Loucy (cell line): ENCODE measurements at regions not wholly inside any gene's neighbourhood (a gene's known extent, or its start where the extent isn't known, plus 50 kb on each side); places are given as distances from the start of the nearest gene placed in this dataset.
"Not testable (repeated sequence)": the region's sequence is repeated elsewhere in the genome, so short reads cannot be mapped to it uniquely, and the experiment has no call there.

Source experiments
- H2AFZ ChIP-seq: fragments of 200-600 bp; sonication (generic); 2 replicates; pipeline ENCODE4 v1.6.0; 2016; ENCODE audit warnings: antibody characterized with exemption, mild to moderate bottlenecking, low read length, moderate library complexity
- H3F3A ChIP-seq: fragments of 200-600 bp; 2 replicates; pipeline ENCODE4 v1.6.0; 2016; ENCODE audit warnings: antibody characterized with exemption, low read depth, mild to moderate bottlenecking
- H3K27me3 ChIP-seq: fragments of 200-600 bp; sonication (generic); 2 replicates; pipeline ENCODE4 v1.6.1; 2014; ENCODE audit warnings: low read length, mild to moderate bottlenecking; ENCODE audit not compliant: insufficient read depth, poor library complexity, severe bottlenecking
- H3K36me3 ChIP-seq: fragments of 200-600 bp; sonication (generic); 2 replicates; pipeline ENCODE4 v1.6.1; 2016; ENCODE audit warnings: low read length; ENCODE audit not compliant: insufficient read depth
- H3K4me1 ChIP-seq: fragments of 200-600 bp; sonication (generic); 2 replicates; pipeline ENCODE4 v1.5.1; 2014; ENCODE audit warnings: low read length, mild to moderate bottlenecking; ENCODE audit not compliant: insufficient read depth, poor library complexity, severe bottlenecking
- H3K4me2 ChIP-seq: fragments of 200-600 bp; sonication (generic); 2 replicates; pipeline ENCODE4 v1.6.0; 2014; ENCODE audit warnings: antibody characterized with exemption, low read length, low read depth, mild to moderate bottlenecking; ENCODE audit not compliant: poor library complexity, severe bottlenecking
- H3K4me3 ChIP-seq: fragments of 200-600 bp; sonication (generic); 2 replicates; pipeline ENCODE4 v1.5.1; 2014; ENCODE audit warnings: low read length, mild to moderate bottlenecking, mixed read lengths; ENCODE audit not compliant: poor library complexity, severe bottlenecking
- H3K79me2 ChIP-seq: fragments of 200-600 bp; sonication (generic); 2 replicates; pipeline ENCODE4 v1.6.1; 2014; ENCODE audit warnings: low read length; ENCODE audit not compliant: insufficient read depth
- H3K9ac ChIP-seq: fragments of 200-600 bp; sonication (generic); 2 replicates; pipeline ENCODE4 v1.6.0; 2014; ENCODE audit warnings: mild to moderate bottlenecking, low read depth, low read length, moderate library complexity; ENCODE audit not compliant: poor library complexity, severe bottlenecking
- H3K9me2 ChIP-seq: fragments of 200-600 bp; sonication (generic); replicated peaks from 2 replicates; pipeline ENCODE4 v1.6.1; 2016; ENCODE audit warnings: low read depth, low read length, mixed read lengths
- H3K9me3 ChIP-seq: fragments of 200-600 bp; sonication (generic); 2 replicates; pipeline ENCODE4 v1.6.1; 2014; ENCODE audit warnings: mild to moderate bottlenecking, antibody characterized with exemption, low read length, low read depth; ENCODE audit not compliant: insufficient read depth
- H4K20me1 ChIP-seq: fragments of 200-600 bp; sonication (generic); 2 replicates; pipeline ENCODE4 v1.6.0; 2014; ENCODE audit warnings: antibody characterized with exemption, low read length, mild to moderate bottlenecking; ENCODE audit not compliant: insufficient read depth, poor library complexity, severe bottlenecking
- EZH2phosphoT487 ChIP-seq: fragments of 200-600 bp; IDR thresholded peaks from 2 replicates; pipeline ENCODE4 v1.6.1; 2018; ENCODE audit warnings: antibody characterized with exemption, mild to moderate bottlenecking, moderate library complexity, borderline replicate concordance
- TF ChIP-seq, protein P1 (sequence below): fragments of 200-600 bp; sonication (generic); conservative IDR thresholded peaks from 2 replicates; pipeline ENCODE4 v1.5.1; 2014; ENCODE audit warnings: mild to moderate bottlenecking, antibody characterized with exemption, low read length

- H3K9ac ChIP-seq: no peak overlapping the region
- H4K20me1 ChIP-seq: no peaks in the 10 kb centered on the region
- H3K4me3 ChIP-seq: no peak overlapping the region
- TF ChIP-seq EZH2phosphoT487: no peak
- TF ChIP-seq, protein P1, sequence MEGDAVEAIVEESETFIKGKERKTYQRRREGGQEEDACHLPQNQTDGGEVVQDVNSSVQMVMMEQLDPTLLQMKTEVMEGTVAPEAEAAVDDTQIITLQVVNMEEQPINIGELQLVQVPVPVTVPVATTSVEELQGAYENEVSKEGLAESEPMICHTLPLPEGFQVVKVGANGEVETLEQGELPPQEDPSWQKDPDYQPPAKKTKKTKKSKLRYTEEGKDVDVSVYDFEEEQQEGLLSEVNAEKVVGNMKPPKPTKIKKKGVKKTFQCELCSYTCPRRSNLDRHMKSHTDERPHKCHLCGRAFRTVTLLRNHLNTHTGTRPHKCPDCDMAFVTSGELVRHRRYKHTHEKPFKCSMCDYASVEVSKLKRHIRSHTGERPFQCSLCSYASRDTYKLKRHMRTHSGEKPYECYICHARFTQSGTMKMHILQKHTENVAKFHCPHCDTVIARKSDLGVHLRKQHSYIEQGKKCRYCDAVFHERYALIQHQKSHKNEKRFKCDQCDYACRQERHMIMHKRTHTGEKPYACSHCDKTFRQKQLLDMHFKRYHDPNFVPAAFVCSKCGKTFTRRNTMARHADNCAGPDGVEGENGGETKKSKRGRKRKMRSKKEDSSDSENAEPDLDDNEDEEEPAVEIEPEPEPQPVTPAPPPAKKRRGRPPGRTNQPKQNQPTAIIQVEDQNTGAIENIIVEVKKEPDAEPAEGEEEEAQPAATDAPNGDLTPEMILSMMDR: no peak
- no peaks in the 10 kb centered on the region for H3K36me3 ChIP-seq
- H3F3A ChIP-seq: no peaks in the 10 kb centered on the region
- H3K27me3 ChIP-seq: no peaks in the 10 kb centered on the region
- no peak overlapping the region for H2AFZ ChIP-seq
- no peak overlapping the region for H3K4me2 ChIP-seq
- no peaks in the 10 kb centered on the region for H3K79me2 ChIP-seq
- no peaks in the 10 kb centered on the region for H3K9me3 ChIP-seq
- H3K9me2 ChIP-seq: no peaks in the 10 kb centered on the region
- H3K4me1 ChIP-seq: peaks cover 22% of the 10 kb centered on the region
Measured at GRCh38 chr22:19599626-19600243, 75.5 kb upstream of the CLDN5 start.

DNA sequence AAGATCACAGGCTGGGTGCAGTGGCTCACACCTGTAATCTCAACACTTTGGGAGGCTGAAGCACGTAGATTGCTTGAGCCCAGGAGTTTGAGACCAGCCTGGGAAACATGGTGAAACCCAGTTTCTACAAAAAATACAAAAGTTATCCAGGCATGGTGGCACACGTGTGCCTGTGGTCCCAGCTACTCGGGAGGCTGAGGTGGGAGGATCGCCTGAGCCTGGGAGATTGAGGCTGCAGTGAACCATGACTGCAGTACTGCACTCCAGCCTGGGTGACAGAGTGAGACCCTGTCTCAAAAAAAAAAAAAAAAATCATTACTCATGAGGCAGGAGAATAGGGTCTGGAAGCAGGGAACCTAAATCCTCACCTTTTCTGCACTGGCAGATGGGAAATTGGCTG, 79.1 kb upstream of the CLDN5 start:
- not testable (repeated sequence) for H3F3A ChIP-seq, H3K9ac ChIP-seq, H3K27me3 ChIP-seq, H3K4me2 ChIP-seq, H3K9me2 ChIP-seq, H4K20me1 ChIP-seq, H3K4me3 ChIP-seq, H3K79me2 ChIP-seq, H3K36me3 ChIP-seq, H3K9me3 ChIP-seq
- 0 out of 2 replicates have a peak overlapping the region, but pooled peaks have one; percentile 12 for H2AFZ ChIP-seq
- peaks cover 11% of the 10 kb centered on the region for H3K4me1 ChIP-seq

DNA sequence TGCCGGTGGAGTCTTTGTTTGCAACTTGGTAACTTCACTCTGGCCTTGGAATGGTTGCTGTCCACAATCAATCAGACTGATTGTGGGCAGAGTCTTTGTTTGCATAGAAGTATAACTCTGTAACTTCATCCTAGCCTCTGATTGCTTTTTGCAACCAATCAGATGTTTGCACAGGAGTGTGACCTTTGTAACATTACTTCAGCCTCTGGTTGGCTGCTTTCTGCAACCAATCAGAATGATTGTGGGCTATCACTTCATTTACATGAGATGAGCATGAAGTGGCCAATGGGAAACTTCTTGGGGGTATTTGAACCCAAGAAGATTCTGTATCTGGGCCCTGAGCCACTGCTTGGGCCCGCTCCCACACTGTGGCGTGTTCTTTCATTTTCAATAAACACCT, 79.6 kb upstream of the CLDN5 start:
- no peaks in the 10 kb centered on the region for H3F3A ChIP-seq
- no peaks in the 10 kb centered on the region for H3K27me3 ChIP-seq
- no peaks in the 10 kb centered on the region for H3K36me3 ChIP-seq
- no peaks in the 10 kb centered on the region for H3K9me3 ChIP-seq
- no peaks in the 10 kb centered on the region for H4K20me1 ChIP-seq
- H3K9ac ChIP-seq: no peak overlapping the region
- no peaks in the 10 kb centered on the region for H3K9me2 ChIP-seq
- no peak overlapping the region for H3K4me2 ChIP-seq
- H3K4me1 ChIP-seq: peaks cover 8% of the 10 kb centered on the region
- H2AFZ ChIP-seq: 0 out of 2 replicates have a peak overlapping the region, but pooled peaks have one; percentile 12
- TF ChIP-seq, protein P1: no peak
- no peak for TF ChIP-seq EZH2phosphoT487
- no peak overlapping the region for H3K4me3 ChIP-seq
- no peaks in the 10 kb centered on the region for H3K79me2 ChIP-seq

DNA sequence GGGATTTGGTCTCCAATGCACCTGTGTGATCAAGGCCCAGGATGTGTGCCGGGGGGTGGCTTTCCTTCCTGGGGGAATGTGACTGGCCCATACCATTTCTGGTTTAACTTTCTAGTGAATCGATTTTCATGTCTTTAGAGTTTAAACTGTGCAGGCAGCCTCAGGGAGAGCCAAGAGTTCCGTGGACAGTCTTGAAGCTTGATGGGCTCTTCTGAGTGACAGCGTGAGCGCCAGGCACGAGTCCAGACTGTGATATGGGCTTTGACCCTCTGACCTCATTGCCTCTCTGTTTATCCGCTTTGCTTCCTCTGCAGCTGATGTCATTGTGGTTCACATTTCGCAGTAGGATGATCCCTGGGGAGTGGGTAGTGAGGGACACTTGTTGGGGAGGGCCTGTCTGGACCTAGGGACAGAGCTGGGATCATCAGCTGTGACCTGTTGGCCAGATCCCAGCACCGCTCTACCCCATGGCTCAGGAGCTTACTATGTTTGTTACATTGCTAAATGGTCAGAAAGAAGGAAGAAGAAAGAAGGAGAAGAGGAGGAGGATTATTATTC, 80.6 kb upstream of the CLDN5 start:
- Histone ChIP-seq H3F3A (no peaks in the 10 kb centered on the region), H3K9me3 (no peaks in the 10 kb centered on the region), H3K4me1 (peaks cover 8% of the 10 kb centered on the region), H4K20me1 (no peaks in the 10 kb centered on the region), H2AFZ (no peak overlapping the region), H3K9me2 (no peaks in the 10 kb centered on the region), H3K4me2 (no peak overlapping the region), H3K79me2 (no peaks in the 10 kb centered on the region), H3K27me3 (no peaks in the 10 kb centered on the region), H3K9ac (no peak overlapping the region), H3K36me3 (no peaks in the 10 kb centered on the region), H3K4me3 (no peak overlapping the region)
- TF ChIP-seq, protein P1: no peak
- TF ChIP-seq EZH2phosphoT487: no peak
